ENCODE measurements at regions not wholly inside any gene's neighbourhood (a gene's known extent, or its start where the extent isn't known, plus 50 kb on each side); places are given as distances from the start of the nearest gene placed in this dataset.

DNA sequence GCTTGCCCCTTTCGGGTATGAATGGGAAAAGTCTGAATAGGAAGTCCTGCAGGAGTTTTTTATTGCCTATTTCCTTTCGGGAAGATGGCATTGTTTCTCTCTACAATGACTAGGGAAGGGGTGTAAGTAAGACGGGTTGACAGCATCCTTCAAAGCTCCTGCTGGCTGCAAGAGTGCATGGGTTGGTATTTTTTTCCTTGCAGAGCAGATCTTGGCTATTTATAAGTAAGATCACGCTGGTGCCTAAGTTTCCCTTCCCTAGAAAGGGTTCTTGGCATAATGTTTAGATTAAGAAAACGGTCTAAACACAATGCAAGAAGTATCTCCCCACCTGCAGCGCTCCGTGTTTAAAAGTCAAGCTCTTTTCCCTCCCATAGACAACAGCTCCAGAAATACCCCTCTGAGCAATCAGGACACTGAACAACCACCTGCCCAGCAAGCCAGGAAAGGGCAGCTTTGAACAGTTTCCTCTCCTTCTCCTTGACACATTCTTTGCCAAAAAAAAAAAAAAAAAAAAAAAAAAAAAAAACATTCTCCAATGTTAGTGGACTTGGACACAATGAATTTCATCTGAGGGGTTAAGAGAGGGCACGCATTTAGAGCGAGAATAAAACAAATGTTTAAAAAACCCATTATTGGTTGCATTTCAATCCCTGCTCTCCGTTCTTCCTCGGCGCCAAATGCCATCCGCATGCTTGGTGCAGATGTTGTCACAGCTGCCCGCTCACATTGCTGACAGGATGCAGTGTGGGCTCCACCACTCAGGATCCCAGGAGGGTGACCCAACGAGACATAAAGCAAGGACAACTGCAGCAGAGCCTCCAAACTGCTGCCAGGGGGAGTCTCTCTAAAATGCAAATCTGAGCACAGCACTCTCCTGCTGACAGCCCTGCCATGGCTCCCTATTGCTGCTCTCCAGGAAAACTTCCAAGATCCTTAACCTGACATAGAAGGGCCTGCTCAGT lies 427.4 kb upstream of the MGMT start:
- no peak overlapping the region for H3K4me3 ChIP-seq (ENCODE audit: low read depth, low read length)
- TF ChIP-seq, protein P1, sequence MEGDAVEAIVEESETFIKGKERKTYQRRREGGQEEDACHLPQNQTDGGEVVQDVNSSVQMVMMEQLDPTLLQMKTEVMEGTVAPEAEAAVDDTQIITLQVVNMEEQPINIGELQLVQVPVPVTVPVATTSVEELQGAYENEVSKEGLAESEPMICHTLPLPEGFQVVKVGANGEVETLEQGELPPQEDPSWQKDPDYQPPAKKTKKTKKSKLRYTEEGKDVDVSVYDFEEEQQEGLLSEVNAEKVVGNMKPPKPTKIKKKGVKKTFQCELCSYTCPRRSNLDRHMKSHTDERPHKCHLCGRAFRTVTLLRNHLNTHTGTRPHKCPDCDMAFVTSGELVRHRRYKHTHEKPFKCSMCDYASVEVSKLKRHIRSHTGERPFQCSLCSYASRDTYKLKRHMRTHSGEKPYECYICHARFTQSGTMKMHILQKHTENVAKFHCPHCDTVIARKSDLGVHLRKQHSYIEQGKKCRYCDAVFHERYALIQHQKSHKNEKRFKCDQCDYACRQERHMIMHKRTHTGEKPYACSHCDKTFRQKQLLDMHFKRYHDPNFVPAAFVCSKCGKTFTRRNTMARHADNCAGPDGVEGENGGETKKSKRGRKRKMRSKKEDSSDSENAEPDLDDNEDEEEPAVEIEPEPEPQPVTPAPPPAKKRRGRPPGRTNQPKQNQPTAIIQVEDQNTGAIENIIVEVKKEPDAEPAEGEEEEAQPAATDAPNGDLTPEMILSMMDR (IDR thresholded peaks at IDR 0.05; ENCODE audit: borderline replicate concordance, insufficient read depth, low read depth, low read length): no peak

DNA sequence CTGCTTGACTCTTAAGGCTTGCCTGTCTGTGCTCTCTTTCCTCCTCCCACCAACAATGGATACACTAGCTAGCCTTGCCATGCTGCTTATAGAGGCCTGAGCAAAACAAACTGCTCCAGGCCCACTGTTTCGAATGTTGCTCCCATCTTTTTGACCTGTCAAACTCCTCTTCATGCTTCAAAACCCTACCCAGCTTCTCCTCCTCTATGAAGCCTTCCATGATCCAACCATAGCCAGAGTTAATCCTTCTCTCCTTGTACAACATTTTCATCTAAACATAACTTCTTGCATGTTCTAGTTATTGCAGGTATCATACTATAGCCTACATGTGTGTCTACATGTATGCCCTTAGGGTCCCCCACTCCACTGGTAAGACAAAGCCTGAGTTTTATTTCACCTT lies 426.7 kb upstream of the MGMT start:
- no peak overlapping the region for H3K4me3 ChIP-seq (ENCODE audit: low read depth, low read length)
- TF ChIP-seq, protein P1 (IDR thresholded peaks at IDR 0.05; ENCODE audit: borderline replicate concordance, insufficient read depth, low read depth, low read length): no peak

DNA sequence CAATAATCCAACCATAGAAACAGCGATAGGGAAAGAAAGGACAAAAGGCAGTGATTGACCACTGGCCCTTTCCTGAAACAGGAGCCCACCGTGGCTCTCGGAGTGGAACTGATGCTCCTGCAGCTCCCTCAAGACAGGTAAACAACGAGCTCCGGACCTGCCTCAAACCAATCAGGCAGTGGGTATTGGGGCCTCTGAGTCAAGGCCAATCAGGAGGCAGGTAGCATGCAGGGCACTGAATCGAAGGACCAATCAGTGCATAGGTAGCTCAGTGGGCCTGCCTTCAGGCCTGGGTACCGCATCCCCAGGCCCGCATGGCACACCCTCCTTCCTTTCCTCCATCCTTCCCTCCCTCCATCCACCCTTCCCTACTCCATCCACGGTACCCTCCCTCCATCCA lies 425.1 kb upstream of the MGMT start:
- no peak overlapping the region for H3K4me3 ChIP-seq (ENCODE audit: low read depth, low read length)
- TF ChIP-seq, protein P1 (IDR thresholded peaks at IDR 0.05; ENCODE audit: borderline replicate concordance, insufficient read depth, low read depth, low read length): no peak

DNA sequence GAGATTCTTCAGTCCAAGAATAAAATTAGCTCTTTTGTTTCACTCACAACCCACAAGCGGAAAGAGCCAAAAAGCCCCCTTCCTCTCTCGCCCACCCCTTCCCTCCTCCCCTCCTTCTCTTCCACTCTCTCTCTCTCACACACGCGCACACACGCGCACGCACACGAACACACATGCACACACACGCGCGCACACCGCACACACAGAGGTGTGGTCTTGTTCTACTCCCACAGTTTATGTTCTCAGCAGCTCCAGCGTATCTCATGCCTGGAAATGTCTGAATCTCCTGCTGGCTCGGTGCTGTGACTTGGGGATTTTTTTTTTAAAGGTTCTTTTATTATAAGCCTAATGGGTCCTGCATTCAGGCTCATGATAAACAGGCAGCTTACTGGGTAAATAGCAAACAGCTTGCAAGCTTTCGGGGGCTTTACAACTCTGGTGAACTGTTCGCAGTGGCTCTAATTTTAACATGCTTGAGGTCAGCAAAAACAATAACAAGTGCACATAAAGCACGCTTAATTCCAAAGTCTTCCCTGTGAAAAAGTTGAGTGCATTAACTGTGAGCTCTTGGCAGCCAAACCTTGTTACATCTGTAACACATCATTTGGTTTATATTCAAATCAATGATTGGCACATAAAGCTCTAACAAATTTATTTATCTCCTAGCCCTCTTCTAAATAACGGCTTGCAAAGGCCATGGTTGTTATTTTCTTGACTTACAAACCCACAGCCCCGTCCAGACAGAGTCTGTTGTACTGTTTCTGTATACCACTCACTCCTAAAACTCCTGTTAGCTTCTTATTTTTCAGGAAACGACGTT lies 424.1 kb upstream of the MGMT start:
- TF ChIP-seq, protein P1 (IDR thresholded peaks at IDR 0.05; ENCODE audit: borderline replicate concordance, insufficient read depth, low read depth, low read length): no peak
- H3K4me3 ChIP-seq (ENCODE audit: low read depth, low read length): no peak overlapping the region

DNA sequence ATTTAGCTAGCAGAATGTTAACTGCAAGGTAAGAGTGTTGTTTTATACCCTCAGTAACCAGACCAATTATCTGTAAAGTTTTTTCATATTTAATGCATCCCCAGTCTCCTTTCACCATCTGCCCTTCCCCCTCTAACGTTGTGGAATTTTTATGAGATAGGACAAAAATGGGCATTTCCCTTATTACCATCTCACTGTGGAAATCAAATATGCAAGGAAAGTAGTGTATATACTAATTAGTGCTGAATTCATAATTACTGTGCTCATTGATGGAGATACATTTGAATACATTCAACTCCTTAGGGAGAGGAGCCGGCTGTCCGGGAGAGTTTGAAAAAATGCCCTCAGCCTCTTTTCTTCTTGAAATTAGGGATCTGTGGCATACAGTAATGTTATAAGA lies 423.4 kb upstream of the MGMT start:
- TF ChIP-seq, protein P1 (IDR thresholded peaks at IDR 0.05; ENCODE audit: borderline replicate concordance, insufficient read depth, low read depth, low read length): no peak

DNA sequence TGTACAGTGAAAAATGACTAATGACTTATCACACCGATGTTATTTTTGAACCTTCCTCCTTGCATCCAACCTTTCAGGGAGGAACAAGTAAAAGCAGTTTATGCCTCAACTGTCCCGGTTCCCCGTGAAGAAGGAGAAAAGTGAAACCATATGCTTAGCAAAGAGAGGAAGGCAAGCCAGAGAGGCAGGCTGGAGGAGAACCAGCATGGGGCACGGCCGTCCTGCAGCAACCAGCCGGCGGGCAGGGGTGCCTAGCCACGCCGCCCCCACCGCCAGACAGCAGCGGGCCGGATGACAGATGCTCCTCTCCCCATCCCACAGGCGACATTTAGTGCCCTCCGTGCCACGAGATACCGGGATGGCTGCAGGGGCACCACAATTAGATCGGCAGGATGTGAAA lies 421.4 kb upstream of the MGMT start:
- TF ChIP-seq, protein P1 (IDR thresholded peaks at IDR 0.05; ENCODE audit: borderline replicate concordance, insufficient read depth, low read depth, low read length): no peak

More for the DNA sequence above, 423.4 kb upstream of the MGMT start:
- no peak overlapping the region for H3K4me3 ChIP-seq (ENCODE audit: low read depth, low read length)

More for the DNA sequence above, 421.4 kb upstream of the MGMT start:
- no peak overlapping the region for H3K4me3 ChIP-seq (ENCODE audit: low read depth, low read length)
